Calu3 (cell line): ENCODE measurements at regions not wholly inside any gene's neighbourhood (a gene's known extent, or its start where the extent isn't known, plus 50 kb on each side); places are given as distances from the start of the nearest gene placed in this dataset.

Source experiments
- BruUV-seq: library from RNA; stranded (reverse); fragments of 400-500 nt; replicated peaks from 2 replicates; lab custom pipeline; 2021; lab: Mats Ljungman, UMichigan
- CTCF ChIA-PET: fragments of 300-600 bp; sonication (Branson Sonifier 250); formaldehyde crosslinking; loops from one replicate; lab custom pipeline; 2022; ENCODE audit warnings: antibody characterized with exemption; lab: Charles Lee
- DNase-seq: peaks from one replicate; pipeline ENCODE4 v3.0.0; 2022
- H3K27ac Mint-ChIP-seq: one replicate; pipeline ENCODE4 v1.8.0; 2022; ENCODE audit warnings: mixed read lengths; ENCODE audit not compliant: unreplicated experiment
- H3K27me3 Mint-ChIP-seq: one replicate; pipeline ENCODE4 v1.8.0; 2022; ENCODE audit warnings: mixed read lengths; ENCODE audit not compliant: unreplicated experiment
- H3K36me3 Mint-ChIP-seq: one replicate; pipeline ENCODE4 v1.8.0; 2022; ENCODE audit warnings: mild to moderate bottlenecking, moderate library complexity, mixed read lengths; ENCODE audit not compliant: insufficient read depth, unreplicated experiment
- H3K4me1 Mint-ChIP-seq: one replicate; pipeline ENCODE4 v1.8.0; 2022; ENCODE audit warnings: mild to moderate bottlenecking, low read depth, mixed read lengths; ENCODE audit not compliant: unreplicated experiment
- H3K4me3 Mint-ChIP-seq: one replicate; pipeline ENCODE4 v1.8.0; 2022; ENCODE audit warnings: mild to moderate bottlenecking, low read depth, moderate library complexity, mixed read lengths; ENCODE audit not compliant: unreplicated experiment
- H3K9me3 Mint-ChIP-seq: one replicate; pipeline ENCODE4 v1.8.0; 2022; ENCODE audit warnings: low read depth, mixed read lengths; ENCODE audit not compliant: unreplicated experiment
- CTCF ChIP-seq: fragments of 200-600 bp; IDR thresholded peaks from one replicate; pipeline ENCODE4 v1.8.0; 2022; ENCODE audit warnings: antibody characterized with exemption; ENCODE audit not compliant: unreplicated experiment
- intact Hi-C: fragments of 100-400 bp; cut with micrococcal nuclease; formaldehyde crosslinking; loops from one replicate; pipeline ENCODE4 v1.10.0; 2022; ENCODE audit not compliant: unreplicated experiment

DNA sequence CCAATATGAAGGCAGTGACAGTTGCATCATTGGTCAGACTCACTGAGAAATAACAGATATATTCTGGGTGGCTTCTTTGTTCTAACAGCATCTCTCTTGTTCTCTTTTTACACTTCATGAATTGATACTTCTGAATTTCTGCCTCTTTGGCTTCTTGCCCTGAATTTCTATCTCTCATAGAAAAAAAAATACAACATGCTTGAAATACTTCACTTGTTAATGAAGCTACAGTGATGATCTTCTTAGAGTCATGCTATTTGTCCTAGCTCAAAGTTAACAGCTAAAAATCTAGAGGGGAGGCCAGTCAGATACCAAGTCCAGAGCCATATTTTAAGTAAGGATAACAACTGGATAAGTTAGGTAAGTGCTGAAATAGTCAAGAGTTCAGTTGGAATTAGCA lies 597.2 kb upstream of the AGTR1 start:
- intact Hi-C loops: no loop called here
- no peak for TF ChIP-seq CTCF
- no peak for DNase-seq
- Mint-ChIP-seq H3K9me3 (peaks cover 3% of the 10 kb centered on the region), H3K27ac (no peak overlapping the region), H3K27me3 (no peaks in the 10 kb centered on the region), H3K36me3 (no peaks in the 10 kb centered on the region), H3K4me1 (no peaks in the 10 kb centered on the region), H3K4me3 (no peak overlapping the region)
- no TSS peak for BruUV-seq
- CTCF ChIA-PET: interaction anchor here (0.5 kb wide), 1 partner anchor 266 kb away, joined by 5 read pairs; no protein-coding TSS in a partner anchor

DNA sequence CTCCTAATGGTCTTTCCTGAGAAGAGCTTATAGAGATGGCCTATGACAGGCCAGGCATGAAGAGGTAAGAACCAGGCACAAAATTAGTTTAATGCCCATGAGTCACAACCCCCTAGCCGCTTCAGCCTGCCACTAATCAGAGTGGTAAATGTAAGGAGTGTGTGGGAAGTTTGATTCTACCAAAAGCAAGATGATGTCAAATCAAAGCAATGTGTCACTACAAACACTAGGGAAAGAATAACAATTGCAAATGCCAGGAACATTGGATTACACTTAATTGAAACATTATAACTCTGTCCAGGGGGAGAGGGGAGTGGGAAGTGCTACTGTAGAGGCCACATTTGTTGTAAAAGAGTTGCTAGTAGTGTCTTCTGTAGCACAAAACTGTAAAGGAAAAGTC lies 596.6 kb upstream of the AGTR1 start:
- intact Hi-C loops: no loop called here
- no peaks in the 10 kb centered on the region for H3K27me3 Mint-ChIP-seq
- no peak overlapping the region for H3K27ac Mint-ChIP-seq
- no peak for TF ChIP-seq CTCF
- BruUV-seq: no TSS peak
- no peaks in the 10 kb centered on the region for H3K4me1 Mint-ChIP-seq
- CTCF ChIA-PET: interaction anchor here (1.1 kb wide), 1 partner anchor 24 kb away, joined by 3 read pairs; no protein-coding TSS in a partner anchor
- DNase-seq: no peak
- peaks cover 3% of the 10 kb centered on the region for H3K9me3 Mint-ChIP-seq
- H3K4me3 Mint-ChIP-seq: no peak overlapping the region
- no peaks in the 10 kb centered on the region for H3K36me3 Mint-ChIP-seq

GRCh38 chr3:148102156-148102555 lies 595.5 kb upstream of the AGTR1 start:
- CTCF ChIA-PET: no interaction called here
- H3K36me3 Mint-ChIP-seq: no peaks in the 10 kb centered on the region
- no peak for DNase-seq
- no peaks in the 10 kb centered on the region for H3K4me1 Mint-ChIP-seq
- no peak for TF ChIP-seq CTCF
- no peak overlapping the region for H3K4me3 Mint-ChIP-seq
- no TSS peak for BruUV-seq
- intact Hi-C loops: no loop called here
- H3K9me3 Mint-ChIP-seq: peaks cover 3% of the 10 kb centered on the region
- H3K27ac Mint-ChIP-seq: no peak overlapping the region
- no peaks in the 10 kb centered on the region for H3K27me3 Mint-ChIP-seq

- H3K27me3 Mint-ChIP-seq: no peaks in the 10 kb centered on the region
- no peaks in the 10 kb centered on the region for H3K36me3 Mint-ChIP-seq
- H3K4me1 Mint-ChIP-seq: no peaks in the 10 kb centered on the region
- intact Hi-C loops: no loop called here
- peaks cover 6% of the 10 kb centered on the region for H3K9me3 Mint-ChIP-seq
- DNase-seq: no peak
- CTCF ChIA-PET: no interaction called here
- H3K4me3 Mint-ChIP-seq: no peak overlapping the region
- no peak for TF ChIP-seq CTCF
- no peak overlapping the region for H3K27ac Mint-ChIP-seq
- BruUV-seq: no TSS peak
Measured at GRCh38 chr3:148106062-148106461, 591.6 kb upstream of the AGTR1 start.
